GM18499 (cell line): ENCODE measurements at regions not wholly inside any gene's neighbourhood (a gene's known extent, or its start where the extent isn't known, plus 50 kb on each side); places are given as distances from the start of the nearest gene placed in this dataset.
"Not testable (repeated sequence)": the region's sequence is repeated elsewhere in the genome, so short reads cannot be mapped to it uniquely, and the experiment has no call there.

Source experiments
- ATAC-seq: cut with Tn5 transposase; IDR thresholded peaks from one replicate; pipeline ENCODE4 v1.9.1; 2021; ENCODE audit warnings: moderate number of reproducible peaks; ENCODE audit not compliant: insufficient read depth, unreplicated experiment

- ATAC-seq: no peak
Measured at GRCh38 chr12:86407620-86408208, 151.5 kb upstream of the MGAT4C start.

GRCh38 chr12:86389949-86390348 lies 133.8 kb upstream of the MGAT4C start:
- no peak for ATAC-seq

GRCh38 chr12:86387591-86388145 lies 131.5 kb upstream of the MGAT4C start:
- no peak for ATAC-seq

- not testable (repeated sequence) for ATAC-seq
Measured at GRCh38 chr12:86383759-86384158, 127.6 kb upstream of the MGAT4C start.

- ATAC-seq: no peak
Measured at GRCh38 chr12:86379337-86379736, 123.1 kb upstream of the MGAT4C start.

- no peak for ATAC-seq
Measured at GRCh38 chr12:86376052-86376451, 119.9 kb upstream of the MGAT4C start.

- ATAC-seq: no peak
Measured at GRCh38 chr12:86373813-86374212, 117.6 kb upstream of the MGAT4C start.

- no peak for ATAC-seq
Measured at GRCh38 chr12:86367137-86367536, 110.9 kb upstream of the MGAT4C start.

GRCh38 chr12:86349196-86349595 lies 93.0 kb upstream of the MGAT4C start:
- no peak for ATAC-seq

GRCh38 chr12:86333955-86334522 lies 77.8 kb upstream of the MGAT4C start:
- ATAC-seq: no peak

- no peak for ATAC-seq
Measured at GRCh38 chr12:86331457-86331856, 75.3 kb upstream of the MGAT4C start.

GRCh38 chr12:86331012-86331411 lies 74.8 kb upstream of the MGAT4C start:
- ATAC-seq: no peak

- no peak for ATAC-seq
Measured at GRCh38 chr12:86312232-86312631, 56.0 kb upstream of the MGAT4C start.
